Hematopoietic multipotent progenitor cell treated with erythropoietin and hydrocortisone succinate and interleukin-3 and kit ligand, for 17 days (in vitro differentiated cells): ENCODE measurements at regions not wholly inside any gene's neighbourhood (a gene's known extent, or its start where the extent isn't known, plus 50 kb on each side); places are given as distances from the start of the nearest gene placed in this dataset.
"Not testable (repeated sequence)": the region's sequence is repeated elsewhere in the genome, so short reads cannot be mapped to it uniquely, and the experiment has no call there.

Experiments used
- DNase-seq: peaks from one replicate; pipeline ENCODE4 v3.0.0-alpha.2; 2015; ENCODE audit warnings: low spot score

DNA sequence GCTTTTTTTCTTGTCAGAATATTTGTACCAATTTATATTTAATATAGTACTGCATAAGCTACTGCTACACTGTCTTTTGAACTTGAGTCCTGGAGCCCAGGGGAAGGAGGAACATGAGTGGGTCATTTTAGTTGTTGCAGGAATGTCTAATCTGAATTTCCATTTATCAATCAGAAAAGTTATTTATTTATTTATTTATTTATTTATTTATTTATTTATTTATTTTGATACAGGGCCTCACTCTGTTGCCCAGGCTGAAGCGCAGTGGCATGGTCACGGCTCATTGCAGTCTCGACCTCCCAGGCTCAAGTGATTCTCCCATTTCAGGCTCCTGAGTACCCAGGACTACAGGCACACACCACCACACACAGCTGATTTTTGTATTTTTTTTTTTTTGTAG, 712.6 kb downstream of the NR2F1-AS1 start:
- DNase-seq, result no peak

DNA sequence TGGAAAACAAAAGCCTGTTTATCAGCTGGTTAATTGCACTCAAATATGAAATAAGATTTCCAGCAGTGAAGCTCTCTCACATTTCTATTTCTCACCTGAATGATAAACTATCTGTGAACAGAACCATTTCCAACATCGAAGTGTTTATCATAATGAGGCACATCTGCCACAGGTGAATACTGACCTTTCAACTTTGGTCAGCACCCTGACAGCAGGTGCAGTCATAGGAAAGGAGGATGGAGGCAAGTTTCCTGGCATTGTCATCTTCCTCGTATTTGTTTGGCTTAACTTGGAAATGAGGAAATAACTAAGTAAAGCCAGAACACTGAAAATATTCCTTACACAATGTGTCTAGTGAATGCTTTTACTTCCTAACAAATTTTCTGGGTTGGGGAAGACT, 716.4 kb downstream of the NR2F1-AS1 start:
- no peak for DNase-seq

DNA sequence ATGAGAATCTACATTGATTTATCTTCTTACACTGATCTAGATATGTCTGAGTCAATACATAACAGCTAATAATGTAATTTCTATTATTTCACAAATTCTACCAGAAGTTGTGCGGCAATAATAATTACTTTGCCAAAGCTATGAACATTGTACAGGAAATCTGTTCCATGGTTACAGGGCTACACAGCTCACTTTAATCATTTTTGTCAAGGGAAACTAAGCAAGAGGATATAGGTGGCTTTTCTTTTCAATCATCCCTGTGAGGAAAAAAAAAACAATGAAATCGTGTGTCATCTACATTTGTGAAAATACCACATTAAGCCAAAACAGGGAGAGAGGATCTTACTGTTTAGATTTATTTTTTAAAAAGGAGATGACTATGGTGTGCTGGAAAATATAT, 717.4 kb downstream of the NR2F1-AS1 start:
- no peak for DNase-seq

DNA sequence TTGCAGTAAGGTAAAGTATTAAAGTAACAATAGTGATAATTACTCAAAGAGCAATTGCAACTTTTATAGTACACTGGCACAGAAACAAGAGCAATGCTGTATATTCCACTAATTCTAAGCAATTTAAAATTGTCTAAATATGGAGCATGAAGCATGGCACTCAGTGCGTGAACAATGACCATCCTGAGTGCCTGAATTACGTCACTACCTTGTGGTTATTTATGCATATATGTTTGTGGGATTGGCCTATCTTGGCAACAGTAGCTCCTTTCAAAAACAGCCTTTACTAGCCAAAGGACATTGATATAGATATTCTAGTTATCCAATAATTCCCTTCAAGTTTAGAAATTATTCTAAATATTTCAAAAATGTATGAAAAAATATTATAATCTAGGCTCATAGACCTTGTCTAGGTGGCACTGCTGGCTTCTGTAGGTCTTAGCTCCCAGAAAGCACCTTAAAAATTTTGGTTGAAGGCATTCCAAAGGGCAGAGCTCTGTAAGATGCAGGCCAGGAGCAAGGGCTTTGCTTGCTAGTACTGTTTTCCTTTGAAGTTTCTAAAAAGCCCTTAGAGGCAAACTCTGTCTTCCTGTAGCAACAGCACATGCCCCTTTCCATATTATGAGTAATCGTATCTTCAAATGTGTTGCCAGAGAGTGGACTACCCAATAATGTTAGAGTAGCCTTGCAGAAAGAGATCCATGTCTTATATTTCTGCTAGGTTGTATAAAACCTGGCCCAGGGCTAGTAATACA, 719.3 kb downstream of the NR2F1-AS1 start:
- no peak for DNase-seq

DNA sequence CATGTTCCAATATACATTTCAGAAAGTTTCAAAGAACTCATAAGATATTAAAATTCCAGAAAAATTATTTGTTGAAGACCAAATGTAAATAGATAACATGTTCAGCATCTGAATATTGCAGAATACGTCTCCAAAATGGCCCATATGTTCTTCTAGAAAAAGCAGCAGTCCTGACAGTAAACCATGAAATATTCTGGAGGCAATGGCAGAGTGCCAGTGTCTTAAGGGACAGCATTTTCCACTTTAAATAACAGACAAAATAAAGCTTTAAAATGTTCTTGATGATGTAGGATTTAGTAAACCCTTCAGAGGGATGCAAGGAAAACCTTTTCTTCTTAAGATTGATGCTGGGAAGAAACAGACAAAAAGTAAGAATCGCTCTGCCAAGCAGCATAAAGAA, 721.0 kb downstream of the NR2F1-AS1 start:
- DNase-seq, result no peak

DNA sequence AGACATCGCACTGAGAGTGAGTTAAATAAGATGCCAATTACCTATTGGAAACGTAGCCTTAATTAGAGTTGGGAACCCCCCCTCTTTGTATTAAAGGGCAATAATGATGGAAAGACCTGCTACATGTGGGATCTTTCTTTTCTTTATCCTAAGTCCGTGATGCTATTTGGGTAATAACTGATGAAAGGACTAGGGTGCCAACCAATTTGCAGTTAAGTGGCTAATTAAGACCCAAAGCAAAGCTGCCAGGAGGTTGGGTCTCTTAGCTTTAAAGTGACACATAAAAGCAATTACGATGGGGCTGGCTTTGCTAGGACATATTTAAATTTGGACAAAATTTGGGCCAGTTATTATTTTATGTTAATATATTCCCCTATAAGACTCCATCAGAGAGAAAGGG, 728.8 kb downstream of the NR2F1-AS1 start:
- DNase-seq, result no peak

DNA sequence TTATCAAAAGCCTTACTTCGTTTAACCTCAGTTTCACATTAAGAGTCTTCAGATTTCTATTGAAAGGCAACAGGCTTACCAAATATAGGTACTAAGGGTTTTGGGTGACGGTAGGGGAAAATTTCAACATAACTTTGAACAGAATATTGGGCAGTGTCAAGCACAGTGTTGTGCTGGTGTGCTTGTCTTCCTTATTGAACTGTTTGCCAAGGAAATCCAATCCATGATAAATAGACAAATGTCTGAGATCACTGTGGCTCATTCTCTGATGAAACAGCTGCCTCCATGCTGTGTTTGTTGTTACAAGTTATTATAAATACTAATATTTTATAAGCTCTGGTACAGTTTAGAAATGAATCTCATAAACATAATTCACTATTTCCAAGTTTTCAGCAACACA, 730.1 kb downstream of the NR2F1-AS1 start:
- no peak for DNase-seq

DNA sequence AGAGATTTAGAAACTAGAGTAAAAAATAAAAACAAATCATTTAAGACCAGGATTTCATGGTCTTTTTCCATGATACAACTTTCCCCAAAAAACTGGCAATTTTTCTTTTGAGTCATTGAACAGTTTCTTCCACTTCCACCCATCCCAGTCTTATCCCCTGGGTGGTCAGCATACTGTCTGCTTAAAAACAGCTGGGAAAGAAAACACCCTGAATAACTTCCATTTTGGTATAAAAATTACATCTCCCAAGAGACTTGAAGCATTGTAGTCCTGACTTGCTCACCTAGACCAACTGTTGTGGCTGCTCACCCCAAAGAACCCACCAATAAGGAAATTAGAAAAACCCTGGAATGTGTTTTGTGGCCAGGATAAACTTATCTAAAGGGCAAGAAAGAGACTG, 731.3 kb downstream of the NR2F1-AS1 start:
- DNase-seq, result no peak

DNA sequence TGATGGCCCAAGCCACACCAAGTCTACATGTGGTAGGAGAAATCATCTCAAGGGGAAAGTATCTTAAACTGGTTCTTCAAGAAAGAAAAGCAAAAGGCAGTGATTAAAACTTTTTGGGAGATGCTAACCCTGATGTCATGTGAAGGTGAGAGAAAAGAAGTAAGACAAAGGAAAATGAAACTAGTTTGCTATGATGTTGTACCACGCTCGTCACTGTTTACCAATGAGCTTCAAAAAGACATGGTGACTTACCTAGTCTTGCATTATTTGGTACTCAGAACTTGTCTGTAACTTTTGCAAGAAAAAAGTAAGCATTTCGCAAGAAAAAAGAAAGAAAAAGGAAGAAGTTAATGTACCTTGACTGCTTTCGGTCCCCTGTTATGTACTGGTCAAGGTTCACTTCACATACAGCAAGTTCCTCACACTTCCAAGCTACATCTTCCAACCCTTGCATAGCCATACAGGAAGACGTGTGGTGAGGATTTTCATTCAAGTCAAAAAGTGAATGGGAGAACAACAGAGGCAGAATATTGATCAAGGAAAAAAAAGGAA, 739.3 kb downstream of the NR2F1-AS1 start:
- DNase-seq, result no peak

DNA sequence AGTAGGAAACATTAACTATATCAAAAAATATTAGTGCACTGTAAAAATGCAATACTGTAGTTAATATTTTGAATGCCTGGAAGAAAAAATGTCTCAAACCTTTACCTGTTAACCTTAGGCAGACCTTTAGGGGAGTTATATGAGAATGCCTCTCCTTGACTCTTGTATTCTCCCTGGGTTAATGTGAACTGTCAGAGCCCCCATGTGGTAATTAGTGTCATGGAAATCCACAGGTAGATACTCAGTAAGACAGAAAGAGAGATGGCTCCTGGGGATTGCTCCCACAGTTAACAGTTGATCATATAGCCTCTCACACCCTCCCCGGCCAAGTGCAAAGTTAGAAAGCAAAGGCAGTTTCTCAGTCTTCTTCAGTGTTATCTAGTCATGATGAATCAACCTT, 742.8 kb downstream of the NR2F1-AS1 start:
- DNase-seq, result no peak

DNA sequence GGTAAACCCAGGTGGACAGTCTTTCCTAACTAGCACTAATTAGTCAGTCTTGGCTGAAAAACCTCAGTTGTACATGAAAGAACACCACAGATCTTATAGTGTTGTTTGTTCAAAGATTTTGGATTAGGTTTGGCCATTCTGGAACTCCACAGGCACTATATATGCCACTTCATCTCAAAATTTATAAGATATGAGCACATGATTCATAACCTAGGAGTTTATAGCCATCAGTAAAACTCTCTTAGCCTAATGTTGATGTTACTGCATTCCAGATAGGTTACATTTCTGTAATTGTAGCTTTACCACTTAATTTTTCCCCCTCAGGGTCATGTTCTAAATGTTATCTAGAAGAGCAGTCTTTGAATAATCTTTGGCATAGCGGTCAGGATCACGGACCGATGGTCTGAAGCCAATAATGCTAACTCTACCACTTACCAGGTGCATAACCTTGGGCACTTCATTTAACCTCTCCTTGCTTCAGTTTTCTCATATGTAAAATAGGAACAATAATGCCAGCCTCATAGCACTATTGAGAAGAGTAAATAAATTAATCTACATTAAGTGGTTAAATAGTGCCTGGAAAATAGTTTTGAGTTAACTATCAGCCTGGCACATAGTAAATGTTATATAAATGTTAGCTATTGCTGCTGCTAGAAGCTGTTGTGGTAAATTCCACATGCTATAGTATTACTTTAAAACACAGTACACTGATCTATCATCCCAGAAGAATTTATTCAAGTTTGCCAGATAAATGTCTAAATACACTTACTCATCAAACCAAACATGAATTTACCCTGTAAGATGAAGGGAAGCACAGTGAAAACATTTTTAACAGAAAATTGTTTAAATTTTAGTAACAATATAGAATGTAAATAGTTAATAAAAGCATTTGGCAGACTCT, 743.9 kb downstream of the NR2F1-AS1 start:
- DNase-seq, result no peak

DNA sequence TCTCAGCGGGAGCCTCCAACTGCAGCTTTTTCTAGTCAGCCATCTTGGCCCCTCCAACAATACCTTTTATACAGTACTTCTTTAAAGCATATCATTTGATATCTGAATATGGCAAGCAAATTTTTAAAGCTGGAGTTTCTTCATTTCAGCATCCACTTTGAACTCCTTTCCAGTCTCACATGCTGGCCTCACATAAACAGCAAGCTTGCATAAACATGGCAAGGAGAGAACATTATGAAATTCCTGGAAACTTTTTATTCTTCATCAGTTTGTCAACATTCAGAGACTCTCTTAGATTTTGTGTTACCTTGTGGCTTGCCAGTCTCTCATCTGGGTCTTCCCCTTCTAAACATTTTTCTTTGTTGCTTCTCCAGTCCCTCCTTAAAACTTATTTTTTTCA, 745.3 kb downstream of the NR2F1-AS1 start:
- no peak for DNase-seq

DNA sequence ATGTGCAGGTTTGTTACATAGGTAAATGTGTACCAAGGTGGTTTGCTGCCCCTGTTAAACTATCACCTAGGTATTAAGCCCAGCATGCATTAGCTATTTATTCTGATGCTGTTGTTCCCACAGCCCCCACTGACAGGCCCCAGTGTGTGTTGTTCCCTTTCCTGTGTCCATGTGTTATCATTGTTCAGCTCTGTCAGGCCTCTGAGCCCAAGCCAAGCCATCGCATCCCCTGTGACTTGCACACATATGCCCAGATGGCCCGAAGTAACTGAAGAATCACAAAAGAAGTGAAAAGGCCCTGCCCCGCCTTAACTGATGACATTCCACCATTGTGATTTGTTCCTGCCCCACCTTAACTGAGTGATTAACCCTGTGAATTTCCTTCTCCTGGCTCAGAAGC, 757.5 kb downstream of the NR2F1-AS1 start:
- DNase-seq, result not testable (repeated sequence)

DNA sequence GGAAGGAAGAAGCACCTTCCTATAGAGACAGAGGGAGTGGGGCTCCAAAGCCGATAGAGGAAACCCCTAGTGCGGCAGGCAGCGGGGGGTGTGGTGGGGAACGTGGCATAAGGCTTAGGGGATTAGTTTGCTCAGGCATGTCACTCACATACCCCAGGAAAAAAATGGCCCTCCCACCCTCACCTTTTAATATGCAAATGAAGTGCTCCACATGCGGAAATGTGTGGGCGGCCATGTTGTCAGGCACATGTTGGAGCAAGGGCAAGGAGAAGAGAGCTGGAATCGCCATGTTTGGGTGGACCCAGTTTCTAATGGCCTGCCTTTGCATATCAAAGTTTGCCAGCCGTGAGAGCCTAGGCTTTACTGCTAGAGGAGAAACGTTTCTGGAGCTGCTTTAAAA, 758.8 kb downstream of the NR2F1-AS1 start:
- no peak for DNase-seq

DNA sequence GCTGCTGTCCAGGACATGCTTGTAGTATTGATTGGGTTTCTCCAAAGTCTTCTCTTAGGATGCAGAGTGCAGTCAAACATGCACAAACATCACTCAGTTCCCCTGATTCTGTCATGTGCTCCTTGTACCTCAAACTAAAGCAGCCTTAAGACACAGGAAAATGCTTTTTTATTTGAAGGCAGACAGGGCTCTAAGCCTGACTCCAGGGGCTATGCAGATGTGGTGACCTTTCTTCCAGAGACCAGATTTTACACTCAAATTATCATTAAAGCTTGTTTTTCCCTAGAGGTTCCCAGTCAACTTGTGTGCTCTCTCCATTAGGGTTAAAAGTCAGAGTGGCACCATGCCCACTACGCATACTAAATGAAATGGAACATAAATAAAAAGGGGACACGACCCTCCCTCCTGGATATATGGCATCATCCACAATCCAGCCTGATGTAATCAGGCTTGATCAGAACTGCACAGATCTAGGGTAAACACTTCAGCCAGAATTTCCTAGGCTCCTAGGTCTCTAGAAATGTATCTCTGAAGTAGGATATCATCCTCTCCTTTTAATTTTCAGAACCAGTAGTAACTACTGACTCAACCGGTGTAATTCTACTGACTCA, 771.1 kb downstream of the NR2F1-AS1 start:
- DNase-seq, result no peak

DNA sequence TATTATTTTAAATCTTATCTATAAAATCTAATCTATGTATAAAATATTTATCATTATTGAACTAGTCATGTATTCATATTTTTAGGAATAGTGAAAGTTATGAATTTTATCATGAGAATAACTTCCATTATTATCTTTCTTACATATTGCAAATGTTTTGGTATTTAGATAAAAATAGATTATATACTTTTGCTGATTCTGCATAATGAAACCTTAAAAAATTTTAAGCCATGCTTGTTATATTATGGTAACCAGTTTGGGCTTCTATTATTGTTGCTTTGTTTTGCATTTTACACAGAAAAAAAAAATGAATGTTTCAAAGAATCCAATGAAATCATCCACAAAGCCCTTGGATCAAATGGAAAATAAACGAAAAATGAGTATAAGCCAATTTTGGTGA, 772.5 kb downstream of the NR2F1-AS1 start:
- no peak for DNase-seq

DNA sequence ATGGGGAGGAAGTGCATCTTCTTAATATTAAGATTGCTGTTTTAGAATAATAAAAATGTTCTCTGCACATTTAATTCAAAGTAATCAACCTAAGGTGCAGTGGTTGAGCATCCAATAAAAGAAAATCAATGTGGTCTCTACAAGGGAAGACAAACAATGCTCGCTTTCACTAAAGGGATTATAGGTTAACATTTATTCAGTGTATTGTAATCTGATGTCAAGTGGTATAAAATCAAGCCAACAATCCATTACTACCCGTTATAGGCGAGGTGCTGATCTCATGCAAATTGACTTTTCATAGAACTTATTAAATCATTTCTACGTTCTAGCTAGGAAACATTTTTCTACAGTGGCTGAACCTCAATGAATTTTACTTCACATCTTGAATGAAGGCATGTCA, 773.9 kb downstream of the NR2F1-AS1 start:
- DNase-seq, result no peak

DNA sequence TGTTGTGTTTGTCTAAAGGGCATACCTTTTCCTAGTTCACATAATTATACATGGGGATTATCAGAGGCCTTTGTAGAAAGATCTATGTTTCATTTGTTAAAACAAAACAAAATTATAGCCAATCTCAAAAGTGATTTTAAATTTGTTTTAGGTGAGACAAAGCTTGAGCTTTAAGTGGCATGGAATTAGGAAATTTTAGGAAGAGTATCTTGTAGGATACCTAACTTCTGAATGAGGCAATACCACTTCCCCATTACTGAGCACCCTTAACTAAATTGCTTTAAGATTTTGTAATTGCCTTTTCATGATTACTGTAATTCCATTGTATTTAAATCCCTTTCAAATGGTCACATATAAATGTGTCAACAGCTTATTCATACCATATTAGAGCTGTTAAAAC, 775.6 kb downstream of the NR2F1-AS1 start:
- no peak for DNase-seq

DNA sequence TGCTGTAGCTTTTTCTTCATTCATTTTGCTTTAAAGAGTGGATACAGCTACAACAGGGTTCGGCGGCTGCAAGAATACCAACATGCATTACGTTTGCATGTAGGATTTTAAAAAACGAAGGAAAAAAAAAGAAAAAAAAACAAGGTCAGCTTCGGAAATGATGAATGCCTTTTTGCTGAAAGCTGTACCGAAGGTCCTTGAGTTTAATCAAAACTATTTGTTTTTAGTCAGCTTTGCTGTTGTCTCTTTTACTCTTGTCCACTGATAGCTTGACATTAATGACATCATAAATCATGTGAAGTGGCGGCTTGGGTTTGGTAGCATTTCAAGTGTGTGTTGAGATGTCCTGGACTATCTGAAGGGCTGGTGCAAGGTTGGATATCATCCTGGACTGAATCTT, 779.1 kb downstream of the NR2F1-AS1 start:
- no peak for DNase-seq

DNA sequence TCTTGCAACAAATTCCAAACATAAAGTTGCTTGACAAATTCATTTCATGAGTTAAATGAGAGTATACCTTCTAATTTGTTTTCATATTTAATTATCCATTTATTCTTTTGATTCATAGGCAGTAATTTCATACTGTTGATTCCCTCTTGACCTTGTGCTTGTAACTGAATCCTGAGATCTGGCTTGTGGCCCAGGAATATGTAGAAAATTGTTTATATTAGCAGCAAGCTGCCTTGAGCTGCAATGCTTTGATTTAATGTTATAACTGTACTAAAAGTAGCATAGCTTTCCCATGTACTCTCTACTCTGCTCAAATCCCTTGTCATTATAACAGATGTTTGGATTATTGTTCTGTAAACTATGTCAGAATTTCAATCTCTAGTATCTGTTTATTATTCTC, 780.7 kb downstream of the NR2F1-AS1 start:
- DNase-seq, result no peak

DNA sequence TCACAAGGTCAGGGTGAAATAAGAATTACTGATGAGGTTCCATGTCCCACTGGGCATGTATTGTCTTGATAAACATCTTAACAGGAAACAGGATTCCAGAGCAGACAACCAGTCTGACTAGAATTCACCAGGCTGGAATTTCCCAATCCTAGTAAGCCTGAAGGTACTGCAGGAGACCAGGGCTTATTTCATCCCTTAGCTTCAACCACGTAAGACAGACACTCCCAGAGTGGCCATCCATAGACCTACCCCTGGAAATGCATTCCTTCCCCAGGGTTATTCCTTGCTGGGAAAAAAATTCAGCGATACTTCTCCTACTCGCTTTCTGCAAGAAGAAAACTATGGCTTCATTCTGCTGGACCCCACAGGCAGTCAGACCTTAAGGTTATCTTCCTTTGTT, 785.4 kb downstream of the NR2F1-AS1 start:
- DNase-seq, result no peak

DNA sequence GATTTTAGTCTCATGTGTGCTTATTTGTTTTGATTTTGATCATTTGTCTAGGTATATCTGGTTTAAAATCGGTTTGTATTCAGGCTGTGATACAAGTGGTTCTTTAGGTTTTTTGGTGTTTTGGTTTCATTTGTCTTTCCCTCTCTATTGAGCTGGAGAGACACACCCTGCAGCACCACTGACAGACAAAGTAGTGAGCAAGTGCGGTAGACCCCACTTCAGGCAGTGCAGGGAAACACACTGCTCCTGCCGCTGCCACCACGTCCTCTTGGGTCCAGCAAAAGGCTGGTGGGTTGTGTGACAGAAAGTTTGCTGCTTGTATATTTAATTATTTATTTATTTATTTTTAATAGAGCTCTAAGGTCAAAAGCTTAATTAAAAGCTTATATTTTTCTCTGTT, 801.0 kb downstream of the NR2F1-AS1 start:
- DNase-seq, result no peak

DNA sequence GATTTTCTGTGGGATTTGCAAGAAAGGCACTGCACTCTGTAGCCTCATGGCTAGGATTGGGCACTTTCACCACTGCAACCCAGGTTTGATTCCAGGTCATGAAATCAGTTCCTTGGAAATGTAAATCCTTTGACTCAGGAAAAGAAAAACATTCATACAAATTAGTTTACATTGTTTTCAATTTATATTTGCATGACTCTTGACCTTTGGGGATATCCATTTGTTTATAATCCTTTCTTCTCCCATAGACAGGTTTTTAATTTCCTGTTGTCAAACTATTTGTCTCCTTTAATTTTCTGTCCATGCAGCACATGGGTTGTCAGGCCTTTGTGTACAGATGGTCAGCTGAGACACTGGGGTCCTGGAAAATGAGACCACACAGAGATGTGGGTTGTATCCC, 801.5 kb downstream of the NR2F1-AS1 start:
- DNase-seq, result no peak
